ENCODE measurements at regions not wholly inside any gene's neighbourhood (a gene's known extent, or its start where the extent isn't known, plus 50 kb on each side); places are given as distances from the start of the nearest gene placed in this dataset.

DNA sequence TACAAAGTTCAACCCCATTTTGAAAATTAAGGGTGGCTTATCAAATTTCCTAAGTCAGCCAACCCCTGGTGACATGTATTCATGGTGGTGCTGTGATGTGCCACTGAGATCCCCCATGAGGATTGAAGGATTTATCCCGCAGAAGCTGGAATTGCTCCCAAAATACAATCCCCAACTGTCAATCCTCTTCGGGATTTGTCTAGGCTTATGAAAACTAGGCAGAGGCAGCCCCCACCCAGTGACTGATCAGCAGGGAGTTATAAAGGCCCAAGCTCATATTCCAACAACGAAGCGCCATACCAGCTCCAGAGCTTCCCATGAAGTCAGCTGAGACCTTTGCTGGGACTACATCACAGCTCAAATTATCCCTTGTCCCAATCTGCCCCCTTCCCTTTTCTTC lies 316.0 kb downstream of the ENC1 start:
- Histone ChIP-seq H3K36me3 (ENCODE audit: control insufficient read depth in 1 of 2, insufficient read depth in 2 of 2, low read length in 2 of 2) (no peaks in the 10 kb centered on the region), H3K27me3 (ENCODE audit: insufficient read depth, low read length) (peaks cover 40% of the 10 kb centered on the region), H3K27ac (ENCODE audit: low read depth, low read length) (no peak overlapping the region), H3K9me2 (ENCODE audit: insufficient read depth) (no peaks in the 10 kb centered on the region), H3K4me3 (replicated peaks in 1 of 2; ENCODE audit: low read depth in 1 of 2, low read length in 2 of 2) (no peak overlapping the region), H3K79me2 (ENCODE audit: insufficient read depth, low read length) (no peaks in the 10 kb centered on the region), H3K4me1 (ENCODE audit: control insufficient read depth in 1 of 2, insufficient read depth in 2 of 2, low read length in 2 of 2) (peaks cover 27 to 35% of the 10 kb centered on the region in 2 experiments), H3K9me3 (ENCODE audit: control insufficient read depth in 1 of 2, insufficient read depth in 1 of 2, low read depth in 1 of 2, low read length in 2 of 2) (no peaks in the 10 kb centered on the region), H2AFZ (ENCODE audit: low read depth, low read length, poor library complexity, severe bottlenecking) (no peak overlapping the region), H4K20me1 (ENCODE audit: insufficient read depth) (no peaks in the 10 kb centered on the region), H3K9ac (ENCODE audit: low read length) (no peak overlapping the region), H3K4me2 (ENCODE audit: low read length) (no peak overlapping the region)
- no peak for ATAC-seq
- RAD21 ChIA-PET (ENCODE audit: low non-redundant PET in 1 of 2, low total read pairs in 2 of 2, uncharacterized antibody in 2 of 2, unreplicated experiment in 2 of 2): no interaction called here
- intact Hi-C loops (cut with micrococcal nuclease): no loop called here
- no peak for DNase-seq (ENCODE audit: low read depth, low spot score)
- no TSS peak for BruUV-seq (replicated peaks)
- TF ChIP-seq CBX3 (IDR thresholded peaks at IDR 0.05; ENCODE audit: low read depth) (no peak), JUND (IDR thresholded peaks at IDR 0.05) (no peak), SIN3A (IDR thresholded peaks at IDR 0.05; ENCODE audit: low read depth) (no peak), RAD21 (IDR thresholded peaks at IDR 0.05; ENCODE audit: low read depth) (no peak), EGR1 (IDR thresholded peaks at IDR 0.05; ENCODE audit: low read depth) (no peak), SRF (IDR thresholded peaks at IDR 0.05; ENCODE audit: low read depth) (no peak), POLR2A (IDR thresholded peaks at IDR 0.05; ENCODE audit: borderline replicate concordance, extremely low read depth, insufficient read depth, insufficient read length) (no peak), CEBPB (IDR thresholded peaks at IDR 0.05; ENCODE audit: low read depth) (no peak)
- TF ChIP-seq, protein P1, sequence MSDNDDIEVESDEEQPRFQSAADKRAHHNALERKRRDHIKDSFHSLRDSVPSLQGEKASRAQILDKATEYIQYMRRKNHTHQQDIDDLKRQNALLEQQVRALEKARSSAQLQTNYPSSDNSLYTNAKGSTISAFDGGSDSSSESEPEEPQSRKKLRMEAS (IDR thresholded peaks at IDR 0.05): no peak
- TF ChIP-seq, protein P2, sequence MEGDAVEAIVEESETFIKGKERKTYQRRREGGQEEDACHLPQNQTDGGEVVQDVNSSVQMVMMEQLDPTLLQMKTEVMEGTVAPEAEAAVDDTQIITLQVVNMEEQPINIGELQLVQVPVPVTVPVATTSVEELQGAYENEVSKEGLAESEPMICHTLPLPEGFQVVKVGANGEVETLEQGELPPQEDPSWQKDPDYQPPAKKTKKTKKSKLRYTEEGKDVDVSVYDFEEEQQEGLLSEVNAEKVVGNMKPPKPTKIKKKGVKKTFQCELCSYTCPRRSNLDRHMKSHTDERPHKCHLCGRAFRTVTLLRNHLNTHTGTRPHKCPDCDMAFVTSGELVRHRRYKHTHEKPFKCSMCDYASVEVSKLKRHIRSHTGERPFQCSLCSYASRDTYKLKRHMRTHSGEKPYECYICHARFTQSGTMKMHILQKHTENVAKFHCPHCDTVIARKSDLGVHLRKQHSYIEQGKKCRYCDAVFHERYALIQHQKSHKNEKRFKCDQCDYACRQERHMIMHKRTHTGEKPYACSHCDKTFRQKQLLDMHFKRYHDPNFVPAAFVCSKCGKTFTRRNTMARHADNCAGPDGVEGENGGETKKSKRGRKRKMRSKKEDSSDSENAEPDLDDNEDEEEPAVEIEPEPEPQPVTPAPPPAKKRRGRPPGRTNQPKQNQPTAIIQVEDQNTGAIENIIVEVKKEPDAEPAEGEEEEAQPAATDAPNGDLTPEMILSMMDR (IDR thresholded peaks at IDR 0.05 in 2 of 3, conservative IDR thresholded peaks at IDR 0.05 in 1 of 3; ENCODE audit: borderline replicate concordance in 1 of 3, insufficient read depth in 1 of 3, low read depth in 2 of 3, low read length in 2 of 3): no peak
- CTCF ChIA-PET: no interaction called here
- POLR2A ChIA-PET: no interaction called here

DNA sequence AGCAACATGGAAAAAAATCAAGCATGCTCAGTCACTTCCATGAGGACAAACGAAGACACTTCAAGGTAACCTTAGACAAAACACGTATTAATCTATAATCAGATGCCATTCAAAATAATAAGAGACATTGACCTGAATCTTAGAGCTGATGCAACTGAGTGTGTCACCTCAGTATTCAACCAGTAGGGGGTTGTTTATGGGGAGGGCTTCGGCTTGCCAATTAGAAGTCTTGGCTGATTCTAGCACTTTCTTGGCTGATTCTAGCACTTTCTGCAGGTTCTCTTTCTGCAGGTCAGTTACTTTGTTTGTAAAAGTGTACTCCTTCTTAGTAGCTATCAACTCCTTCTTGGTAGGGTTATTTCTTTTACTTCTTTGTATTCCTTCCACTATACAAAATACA lies 317.6 kb downstream of the ENC1 start:
- ChIA-PET POLR2A (no interaction called here), RAD21 (ENCODE audit: low non-redundant PET in 1 of 2, low total read pairs in 2 of 2, uncharacterized antibody in 2 of 2, unreplicated experiment in 2 of 2) (no interaction called here), CTCF (no interaction called here)
- no TSS peak for BruUV-seq (replicated peaks)
- Histone ChIP-seq H3K4me3 (replicated peaks in 1 of 2; ENCODE audit: low read depth in 1 of 2, low read length in 2 of 2) (no peak overlapping the region), H3K9me3 (ENCODE audit: control insufficient read depth in 1 of 2, insufficient read depth in 1 of 2, low read depth in 1 of 2, low read length in 2 of 2) (no peaks in the 10 kb centered on the region), H3K36me3 (ENCODE audit: control insufficient read depth in 1 of 2, insufficient read depth in 2 of 2, low read length in 2 of 2) (no peaks in the 10 kb centered on the region), H3K9ac (ENCODE audit: low read length) (no peak overlapping the region), H3K4me2 (ENCODE audit: low read length) (no peak overlapping the region), H3K79me2 (ENCODE audit: insufficient read depth, low read length) (no peaks in the 10 kb centered on the region), H4K20me1 (ENCODE audit: insufficient read depth) (no peaks in the 10 kb centered on the region), H3K4me1 (ENCODE audit: control insufficient read depth in 1 of 2, insufficient read depth in 2 of 2, low read length in 2 of 2) (peaks cover 18 to 28% of the 10 kb centered on the region in 2 experiments), H3K9me2 (ENCODE audit: insufficient read depth) (no peaks in the 10 kb centered on the region), H3K27ac (ENCODE audit: low read depth, low read length) (no peak overlapping the region), H3K27me3 (ENCODE audit: insufficient read depth, low read length) (peaks cover 33% of the 10 kb centered on the region), H2AFZ (ENCODE audit: low read depth, low read length, poor library complexity, severe bottlenecking) (no peak overlapping the region)
- intact Hi-C loops (cut with micrococcal nuclease): no loop called here
- ATAC-seq: no peak
- no peak for DNase-seq (ENCODE audit: low read depth, low spot score)
- TF ChIP-seq JUND (IDR thresholded peaks at IDR 0.05): no peak
- TF ChIP-seq, protein P2 (IDR thresholded peaks at IDR 0.05 in 2 of 3, conservative IDR thresholded peaks at IDR 0.05 in 1 of 3; ENCODE audit: borderline replicate concordance in 1 of 3, insufficient read depth in 1 of 3, low read depth in 2 of 3, low read length in 2 of 3): peak in 2 of 3 experiments; percentile 23 to 31; a peak in 2 of 6 replicates
